ENCODE measurements at regions not wholly inside any gene's neighbourhood (a gene's known extent, or its start where the extent isn't known, plus 50 kb on each side); places are given as distances from the start of the nearest gene placed in this dataset.
"Not testable (repeated sequence)": the region's sequence is repeated elsewhere in the genome, so short reads cannot be mapped to it uniquely, and the experiment has no call there.

- WGBS: 75% methylated on average over 1 of the region's 1 CpG
- no peaks in the 10 kb centered on the region for H3K4me1 ChIP-seq (ENCODE audit: insufficient read depth)
- DNase-seq (ENCODE audit: extremely low spot score): no peak
- no peak overlapping the region for H3K4me3 ChIP-seq (ENCODE audit: low read depth, low read length)
- H3K27ac ChIP-seq (ENCODE audit: low read depth): no peak overlapping the region
- no peaks in the 10 kb centered on the region for H3K36me3 ChIP-seq (ENCODE audit: insufficient read depth)
Measured at GRCh38 chr14:25861406-25861805, 736.4 kb downstream of the NOVA1 start.

- Histone ChIP-seq H3K4me1 (ENCODE audit: insufficient read depth) (no peaks in the 10 kb centered on the region), H3K27ac (ENCODE audit: low read depth) (no peak overlapping the region), H3K4me3 (ENCODE audit: low read depth, low read length) (no peak overlapping the region), H3K36me3 (ENCODE audit: insufficient read depth) (no peaks in the 10 kb centered on the region)
- WGBS: 86% methylated on average over 2 of the region's 2 CpGs
- DNase-seq (ENCODE audit: extremely low spot score): no peak
Measured at GRCh38 chr14:25848601-25849000, 749.2 kb downstream of the NOVA1 start.

- Histone ChIP-seq H3K27ac (ENCODE audit: low read depth) (no peak overlapping the region), H3K36me3 (ENCODE audit: insufficient read depth) (no peaks in the 10 kb centered on the region), H3K4me3 (ENCODE audit: low read depth, low read length) (no peak overlapping the region), H3K4me1 (ENCODE audit: insufficient read depth) (no peaks in the 10 kb centered on the region)
- WGBS: 90% methylated on average over 5 of the region's 5 CpGs
- DNase-seq (ENCODE audit: extremely low spot score): no peak
Measured at GRCh38 chr14:25846246-25846645, 751.6 kb downstream of the NOVA1 start.

GRCh38 chr14:25843481-25844470 is 754.1 kb downstream of the NOVA1 start:
- DNase-seq (ENCODE audit: extremely low spot score): no peak
- no peaks in the 10 kb centered on the region for H3K36me3 ChIP-seq (ENCODE audit: insufficient read depth)
- H3K4me3 ChIP-seq (ENCODE audit: low read depth, low read length): no peak overlapping the region
- no peaks in the 10 kb centered on the region for H3K4me1 ChIP-seq (ENCODE audit: insufficient read depth)
- 51% methylated on average over 5 of the region's 5 CpGs for WGBS
- no peak overlapping the region for H3K27ac ChIP-seq (ENCODE audit: low read depth)

DNA sequence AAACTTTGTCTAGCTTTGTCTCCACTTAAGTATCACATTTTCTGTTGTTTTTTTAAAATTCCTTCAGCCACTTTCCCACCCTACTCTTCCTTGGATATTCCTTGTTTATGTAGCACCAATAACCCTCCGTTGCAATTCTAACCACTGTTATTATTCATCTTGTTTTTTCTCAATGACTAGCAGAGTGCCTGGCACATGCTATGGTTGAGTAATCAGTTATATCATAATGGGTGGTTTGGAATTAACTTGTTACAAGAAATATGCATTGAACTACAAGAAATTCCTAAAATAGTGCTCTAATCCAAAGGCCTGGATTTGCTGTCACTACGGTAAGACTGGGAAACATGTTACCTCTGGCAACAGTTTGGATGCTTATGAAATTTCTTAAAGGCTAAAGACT is 756.6 kb downstream of the NOVA1 start:
- DNase-seq (ENCODE audit: extremely low spot score): no peak
- Histone ChIP-seq H3K36me3 (ENCODE audit: insufficient read depth) (no peaks in the 10 kb centered on the region), H3K4me1 (ENCODE audit: insufficient read depth) (no peaks in the 10 kb centered on the region), H3K27ac (ENCODE audit: low read depth) (no peak overlapping the region), H3K4me3 (ENCODE audit: low read depth, low read length) (no peak overlapping the region)
- WGBS: 68% methylated on average over 2 of the region's 2 CpGs

DNA sequence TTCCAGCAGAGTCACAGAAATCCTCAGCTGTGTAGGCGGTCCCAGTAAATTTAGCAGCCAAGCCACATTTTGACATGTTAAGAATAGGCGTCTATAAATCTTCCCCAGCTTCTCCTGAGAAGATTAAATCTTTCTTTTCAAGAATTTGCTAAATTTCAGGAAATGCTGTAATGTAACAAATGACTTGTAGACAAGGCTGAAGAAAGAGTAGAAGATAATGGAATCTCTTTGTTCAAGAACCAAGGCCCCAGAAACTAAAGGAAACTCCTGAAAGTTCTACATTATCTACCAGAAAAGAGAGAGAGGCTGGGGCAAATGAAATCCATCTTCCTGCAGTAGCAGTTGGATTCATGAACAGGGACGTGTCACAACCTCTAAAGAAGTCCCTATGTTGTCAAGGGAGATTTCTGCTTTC is 760.3 kb downstream of the NOVA1 start:
- Histone ChIP-seq H3K36me3 (ENCODE audit: insufficient read depth) (no peaks in the 10 kb centered on the region), H3K27ac (ENCODE audit: low read depth) (no peak overlapping the region), H3K4me3 (ENCODE audit: low read depth, low read length) (no peak overlapping the region), H3K4me1 (ENCODE audit: insufficient read depth) (no peaks in the 10 kb centered on the region)
- no peak for DNase-seq (ENCODE audit: extremely low spot score)
- 54% methylated on average over 3 of the region's 3 CpGs for WGBS

DNA sequence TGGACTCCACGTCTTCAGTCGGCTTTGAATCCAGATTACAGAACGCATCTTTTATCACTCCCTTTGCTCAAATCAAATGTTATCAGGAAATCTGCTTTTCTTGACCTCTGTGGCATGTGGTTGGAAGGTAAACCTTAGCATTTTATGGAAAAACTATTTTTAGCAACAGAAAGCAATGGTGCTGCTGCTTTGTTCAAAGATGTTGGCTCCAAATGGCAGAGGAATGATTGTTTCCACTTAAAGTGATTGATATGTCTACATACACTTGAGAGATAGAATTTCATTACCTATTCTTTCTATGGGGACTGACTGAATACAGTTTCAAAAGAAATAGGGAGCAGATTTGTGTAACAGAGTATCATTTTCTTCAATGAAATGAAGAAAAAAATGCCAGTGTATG is 761.2 kb downstream of the NOVA1 start:
- Histone ChIP-seq H3K27ac (ENCODE audit: low read depth) (no peak overlapping the region), H3K36me3 (ENCODE audit: insufficient read depth) (no peaks in the 10 kb centered on the region), H3K4me1 (ENCODE audit: insufficient read depth) (no peaks in the 10 kb centered on the region), H3K4me3 (ENCODE audit: low read depth, low read length) (no peak overlapping the region)
- DNase-seq (ENCODE audit: extremely low spot score): no peak
- 53% methylated on average over 3 of the region's 3 CpGs for WGBS

- Histone ChIP-seq H3K4me1 (ENCODE audit: insufficient read depth) (no peaks in the 10 kb centered on the region), H3K36me3 (ENCODE audit: insufficient read depth) (no peaks in the 10 kb centered on the region), H3K27ac (ENCODE audit: low read depth) (no peak overlapping the region), H3K4me3 (ENCODE audit: low read depth, low read length) (no peak overlapping the region)
- no peak for DNase-seq (ENCODE audit: extremely low spot score)
- 58% methylated on average over 12 of the region's 12 CpGs for WGBS
Measured at GRCh38 chr14:25833341-25834126, 764.3 kb downstream of the NOVA1 start.

GRCh38 chr14:25832585-25832984 is 765.2 kb downstream of the NOVA1 start:
- H3K4me1 ChIP-seq (ENCODE audit: insufficient read depth): no peaks in the 10 kb centered on the region
- H3K27ac ChIP-seq (ENCODE audit: low read depth): no peak overlapping the region
- H3K4me3 ChIP-seq (ENCODE audit: low read depth, low read length): no peak overlapping the region
- WGBS: 70% methylated on average over 4 of the region's 4 CpGs
- DNase-seq (ENCODE audit: extremely low spot score): no peak
- no peaks in the 10 kb centered on the region for H3K36me3 ChIP-seq (ENCODE audit: insufficient read depth)

GRCh38 chr14:25828562-25828961 is 769.3 kb downstream of the NOVA1 start:
- no peaks in the 10 kb centered on the region for H3K36me3 ChIP-seq (ENCODE audit: insufficient read depth)
- no peaks in the 10 kb centered on the region for H3K4me1 ChIP-seq (ENCODE audit: insufficient read depth)
- WGBS: 93% methylated on average over 4 of the region's 4 CpGs
- DNase-seq (ENCODE audit: extremely low spot score): no peak
- no peak overlapping the region for H3K4me3 ChIP-seq (ENCODE audit: low read depth, low read length)
- no peak overlapping the region for H3K27ac ChIP-seq (ENCODE audit: low read depth)

- Histone ChIP-seq H3K4me3 (ENCODE audit: low read depth, low read length) (no peak overlapping the region), H3K4me1 (ENCODE audit: insufficient read depth) (no peaks in the 10 kb centered on the region), H3K27ac (ENCODE audit: low read depth) (no peak overlapping the region), H3K36me3 (ENCODE audit: insufficient read depth) (no peaks in the 10 kb centered on the region)
- DNase-seq (ENCODE audit: extremely low spot score): no peak
- 83% methylated on average over 1 of the region's 1 CpG for WGBS
Measured at GRCh38 chr14:25826105-25826504, 771.7 kb downstream of the NOVA1 start.

- Histone ChIP-seq H3K27ac (ENCODE audit: low read depth) (no peak overlapping the region), H3K4me1 (ENCODE audit: insufficient read depth) (no peaks in the 10 kb centered on the region), H3K4me3 (ENCODE audit: low read depth, low read length) (no peak overlapping the region), H3K36me3 (ENCODE audit: insufficient read depth) (no peaks in the 10 kb centered on the region)
- WGBS: 88% methylated on average over 1 of the region's 1 CpG
- no peak for DNase-seq (ENCODE audit: extremely low spot score)
Measured at GRCh38 chr14:25820368-25820767, 770.4 kb upstream of the STXBP6 start.

DNA sequence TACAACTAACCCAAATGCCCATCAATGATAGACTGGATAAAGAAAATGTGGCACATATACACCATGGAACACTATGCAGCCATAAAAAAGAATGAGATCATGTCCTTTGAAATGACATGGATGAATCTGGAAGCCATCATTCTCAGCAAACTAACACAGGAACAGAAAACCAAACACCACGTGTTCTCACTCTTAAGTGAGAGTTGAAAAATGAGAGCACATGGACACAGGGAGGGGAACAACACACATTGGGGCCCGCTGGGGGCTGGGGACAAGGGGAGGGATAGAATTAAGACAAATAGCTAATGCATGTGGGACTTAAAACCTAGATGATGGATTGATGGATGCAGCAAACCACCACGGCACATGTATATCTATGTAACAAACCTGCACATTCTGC is 764.7 kb upstream of the STXBP6 start:
- DNase-seq (ENCODE audit: extremely low spot score); H3K4me1 ChIP-seq (ENCODE audit: insufficient read depth); H3K4me3 ChIP-seq (ENCODE audit: low read depth, low read length); H3K36me3 ChIP-seq (ENCODE audit: insufficient read depth); H3K27ac ChIP-seq (ENCODE audit: low read depth): not testable (repeated sequence)
- 82% methylated on average over 3 of the region's 3 CpGs for WGBS
